ENCODE measurements at regions not wholly inside any gene's neighbourhood (a gene's known extent, or its start where the extent isn't known, plus 50 kb on each side); places are given as distances from the start of the nearest gene placed in this dataset.

GRCh38 chrX:13463608-13464007 is 105.8 kb upstream of the EGFL6 start:
- Mint-ChIP-seq H3K27me3 (ENCODE audit: low read depth) (0 out of 2 replicates have a peak, but pooled peaks cover 3% of the 10 kb centered on the region), H3K4me1 (0 out of 2 replicates have a peak, but pooled peaks cover 3% of the 10 kb centered on the region), H3K27ac (no peak overlapping the region), H3K4me3 (no peak overlapping the region), H3K36me3 (peaks cover 10% of the 10 kb centered on the region), H3K9me3 (peaks cover 12% of the 10 kb centered on the region)
- TF ChIP-seq HMGXB4 (CRISPR knock-in tag; IDR thresholded peaks at IDR 0.05): no peak
- no peak for TF ChIP-seq ZBTB43 (CRISPR knock-in tag; IDR thresholded peaks at IDR 0.05)
- TF ChIP-seq ZNF425 (CRISPR knock-in tag; conservative IDR thresholded peaks at IDR 0.05): no peak
- no peak for TF ChIP-seq CREM (CRISPR knock-in tag; IDR thresholded peaks at IDR 0.05)
- TF ChIP-seq IRF1 (CRISPR knock-in tag; IDR thresholded peaks at IDR 0.05): no peak
- TF ChIP-seq ZNF532 (CRISPR knock-in tag; IDR thresholded peaks at IDR 0.05; ENCODE audit: borderline replicate concordance): no peak
- no peak for TF ChIP-seq ZNF121 (CRISPR knock-in tag; IDR thresholded peaks at IDR 0.05)
- no peak for TF ChIP-seq SOX15 (CRISPR knock-in tag; IDR thresholded peaks at IDR 0.05)
- TF ChIP-seq GTF2I (CRISPR knock-in tag; conservative IDR thresholded peaks at IDR 0.05): no peak
- no peak for TF ChIP-seq EMX1 (CRISPR knock-in tag; IDR thresholded peaks at IDR 0.05)
- TF ChIP-seq ZNF396 (CRISPR knock-in tag; IDR thresholded peaks at IDR 0.05; ENCODE audit: borderline replicate concordance): no peak
- TF ChIP-seq FOXK1 (CRISPR knock-in tag; IDR thresholded peaks at IDR 0.05): no peak
- no peak for TF ChIP-seq SP1 (CRISPR knock-in tag; conservative IDR thresholded peaks at IDR 0.05)
- TF ChIP-seq NR1H2 (CRISPR knock-in tag; IDR thresholded peaks at IDR 0.05): no peak
- no peak for TF ChIP-seq PREB (CRISPR knock-in tag; IDR thresholded peaks at IDR 0.05; ENCODE audit: borderline replicate concordance)
- no peak for TF ChIP-seq CBFB (CRISPR knock-in tag; IDR thresholded peaks at IDR 0.05; ENCODE audit: low read depth)
- TF ChIP-seq MLX (CRISPR knock-in tag; IDR thresholded peaks at IDR 0.05): no peak
- TF ChIP-seq TEAD1 (CRISPR knock-in tag; IDR thresholded peaks at IDR 0.05): no peak
- no peak for TF ChIP-seq NR2C2 (CRISPR knock-in tag; IDR thresholded peaks at IDR 0.05)
- TF ChIP-seq ZNF317 (CRISPR knock-in tag; IDR thresholded peaks at IDR 0.05; ENCODE audit: borderline replicate concordance, low read depth): no peak
- ATAC-seq (no peak), DNase-seq (ENCODE audit: low spot score) (no peak)
- ChIA-PET POLR2A (no interaction called here), CTCF (no interaction called here)
